Renal cortical epithelial cell (primary cell): ENCODE measurements at regions not wholly inside any gene's neighbourhood (a gene's known extent, or its start where the extent isn't known, plus 50 kb on each side); places are given as distances from the start of the nearest gene placed in this dataset.

ENCODE experiments used
- DNase-seq: peaks from one replicate; pipeline ENCODE4 v3.0.0-alpha.2; 2011; ENCODE audit warnings: low read depth

DNA sequence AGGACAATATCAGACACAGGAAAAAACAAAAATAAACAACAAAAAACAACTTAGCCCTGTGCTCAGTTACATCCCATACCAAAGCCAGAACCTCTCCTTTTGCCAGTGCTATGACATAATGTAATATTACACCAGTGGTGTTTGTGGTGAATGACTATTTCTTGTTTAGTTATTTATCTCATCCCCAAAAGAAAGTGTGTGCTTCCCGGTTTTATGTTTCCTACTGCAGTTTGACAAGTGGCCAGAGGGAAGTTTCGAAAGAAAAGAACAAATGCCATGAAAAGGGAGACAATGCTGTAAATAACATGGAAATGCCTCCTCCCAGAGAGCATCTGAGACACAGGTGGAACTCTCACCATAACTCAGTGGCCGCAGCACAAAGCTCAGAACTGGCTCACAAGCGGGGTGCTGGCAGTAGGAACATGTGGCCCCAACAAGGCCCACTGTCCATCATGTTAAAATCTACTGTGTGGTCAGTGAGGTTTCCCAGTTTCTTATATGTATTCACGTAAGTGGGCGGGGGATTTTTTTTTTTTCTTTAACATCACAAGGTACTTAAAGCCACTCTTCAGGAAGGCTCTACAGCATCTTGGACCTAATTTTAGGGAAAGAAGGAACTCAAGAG is 158.2 kb downstream of the BARHL2 start:
- DNase-seq = no peak

DNA sequence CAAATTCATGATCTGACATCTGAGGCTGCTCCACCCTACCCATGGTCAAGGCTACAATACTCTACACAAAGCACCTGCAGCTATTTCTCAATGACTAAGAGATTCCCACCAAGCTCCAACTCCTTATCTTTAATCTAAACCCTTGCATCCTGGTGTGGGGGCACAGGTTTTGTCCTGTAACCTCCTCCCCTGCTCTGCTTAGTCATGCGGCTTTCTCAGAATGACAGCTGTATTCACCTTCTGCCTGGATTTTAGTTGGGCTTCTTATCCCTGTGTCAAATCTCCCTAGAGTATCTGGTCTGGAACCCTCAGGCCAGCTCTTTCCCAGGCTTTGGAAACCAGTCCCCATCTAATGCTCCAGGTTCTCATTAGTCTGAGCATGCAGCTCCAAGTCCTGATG is 159.0 kb downstream of the BARHL2 start:
- DNase-seq = no peak

DNA sequence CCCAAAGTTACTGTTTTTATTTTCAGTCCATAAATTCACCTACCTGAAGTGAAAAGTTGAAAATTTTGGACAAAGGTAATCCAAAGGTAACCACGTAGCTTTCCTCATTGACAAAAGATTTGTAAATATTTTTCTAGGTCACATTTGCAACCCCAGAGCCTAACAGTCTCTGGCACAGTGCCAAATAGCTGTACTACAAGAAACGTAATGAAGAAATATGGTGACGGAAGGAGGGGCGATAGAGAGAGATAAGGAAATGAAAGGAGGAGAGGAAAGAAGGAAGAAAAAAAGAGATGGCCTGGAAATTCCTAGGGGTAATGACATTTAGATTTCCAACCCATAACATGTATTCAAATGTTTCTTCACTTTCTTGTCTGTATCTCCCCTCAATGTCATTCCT is 159.4 kb downstream of the BARHL2 start:
- no peak for DNase-seq

DNA sequence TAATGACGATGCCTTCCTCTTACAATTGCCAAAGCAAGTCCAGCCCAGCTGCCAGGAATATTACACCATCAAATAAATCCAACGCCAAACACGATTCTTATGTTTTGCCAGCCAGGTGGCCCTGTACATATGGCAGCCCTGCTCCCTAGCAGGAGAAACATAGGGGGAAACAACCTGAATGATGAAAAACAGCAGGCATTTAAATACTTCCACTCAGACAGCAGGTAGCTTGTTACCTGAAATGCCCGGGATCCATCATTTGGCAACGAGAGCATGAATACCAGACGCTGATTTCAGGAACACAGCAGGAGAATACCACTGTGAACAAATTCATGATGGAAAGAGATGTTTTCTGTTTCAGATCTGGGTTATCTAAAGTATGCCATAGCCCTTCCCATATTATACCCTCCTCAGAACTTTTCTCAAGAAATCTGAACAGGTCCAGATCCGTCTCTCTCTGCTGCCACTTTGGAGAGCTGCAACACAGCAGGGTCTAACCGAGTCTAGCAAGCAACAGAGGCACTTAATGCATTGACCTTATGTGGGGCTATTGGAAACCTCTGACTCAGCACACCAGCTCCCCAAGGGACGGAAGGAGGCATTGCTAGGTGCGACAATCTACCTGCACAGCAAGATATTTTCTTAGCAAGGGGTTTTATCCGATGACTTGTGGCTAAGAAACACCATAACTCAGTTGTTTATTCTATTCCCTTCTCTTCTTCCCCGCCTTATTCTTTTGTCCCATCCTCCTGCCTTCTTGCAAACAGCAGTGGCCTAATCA is 166.3 kb downstream of the BARHL2 start:
- DNase-seq = no peak

DNA sequence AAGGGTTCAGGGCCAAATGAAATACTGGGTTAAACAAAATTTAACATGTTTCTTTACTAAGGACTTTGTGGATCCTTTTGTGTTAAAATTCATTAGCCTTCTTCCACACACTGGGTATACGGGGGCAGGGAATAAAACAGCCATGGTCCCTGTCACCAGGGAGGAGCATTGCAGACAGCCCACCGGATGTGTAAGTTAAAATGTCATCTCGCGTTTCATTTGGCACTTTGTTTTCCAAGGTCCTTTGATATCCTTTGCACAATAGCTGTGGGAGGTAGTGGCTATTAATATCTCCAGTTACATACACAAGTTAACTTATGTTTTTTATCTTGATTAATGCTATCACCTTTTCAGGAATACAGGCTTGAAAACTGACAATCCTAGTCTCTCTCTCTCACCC is 172.7 kb downstream of the BARHL2 start:
- DNase-seq = no peak

DNA sequence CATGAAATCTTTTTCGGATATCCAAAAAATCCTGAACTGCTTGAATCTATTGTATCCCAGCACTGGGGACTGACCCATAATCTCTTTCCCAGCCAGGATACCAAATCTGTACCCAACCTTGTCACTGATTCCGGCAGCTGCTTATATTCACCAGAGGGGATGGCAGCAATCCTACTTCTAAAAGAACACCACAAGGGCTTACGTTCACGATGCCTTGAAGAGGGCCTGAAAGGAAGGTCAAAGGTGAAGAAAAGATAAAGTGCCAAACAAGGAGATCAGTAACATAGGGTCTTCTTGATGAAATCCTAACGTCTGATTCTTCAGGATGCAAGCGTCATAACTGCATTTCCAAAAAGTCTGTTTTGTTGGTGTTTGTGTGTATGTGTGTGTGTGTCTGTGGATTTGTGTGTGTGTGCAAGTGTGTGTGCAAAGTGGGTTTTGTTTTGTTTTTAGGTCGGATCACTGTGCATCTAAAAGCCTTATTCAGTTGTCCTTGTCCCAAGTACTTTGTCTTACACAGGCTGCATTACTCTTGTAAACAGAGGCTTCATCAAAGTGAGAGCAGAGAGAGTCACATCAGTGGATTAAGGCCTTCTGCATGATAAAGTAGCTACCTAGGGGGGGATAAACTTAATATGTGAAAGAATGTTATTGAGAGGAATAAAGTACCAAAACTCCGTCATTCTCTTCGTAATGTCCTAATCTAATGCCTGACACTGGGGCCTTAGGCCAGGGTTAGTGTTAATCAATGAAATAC is 179.3 kb downstream of the BARHL2 start:
- DNase-seq = no peak

DNA sequence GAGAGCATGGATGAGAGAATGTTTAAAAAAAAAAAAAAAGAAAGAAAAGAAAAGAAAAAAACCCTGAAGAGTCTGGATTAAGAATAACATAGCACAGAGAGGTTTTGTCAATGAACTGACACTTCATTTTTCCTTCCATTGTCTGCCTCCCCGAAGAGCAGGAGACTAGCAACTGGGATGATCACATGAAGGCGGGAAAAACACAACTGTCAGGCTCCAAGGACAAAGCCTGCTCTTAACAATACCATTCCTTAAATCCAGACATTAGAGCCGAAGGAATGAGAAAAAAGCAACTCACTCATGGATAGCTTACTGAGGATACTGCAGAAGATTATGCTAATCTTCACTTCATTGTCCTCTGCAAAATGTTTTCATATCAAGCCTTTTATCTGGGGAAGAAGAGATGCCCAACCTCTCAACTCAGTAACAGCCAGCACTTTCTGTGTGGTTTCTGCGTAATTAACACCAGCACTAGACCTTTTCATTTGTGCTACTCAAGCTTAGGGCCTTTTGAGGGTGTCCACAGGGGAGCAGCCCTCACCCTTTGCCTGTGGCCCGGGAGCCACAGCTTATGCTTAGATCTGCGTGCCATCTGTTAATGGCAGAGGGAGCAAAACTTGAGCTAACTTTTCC is 182.3 kb downstream of the BARHL2 start:
- DNase-seq = no peak

DNA sequence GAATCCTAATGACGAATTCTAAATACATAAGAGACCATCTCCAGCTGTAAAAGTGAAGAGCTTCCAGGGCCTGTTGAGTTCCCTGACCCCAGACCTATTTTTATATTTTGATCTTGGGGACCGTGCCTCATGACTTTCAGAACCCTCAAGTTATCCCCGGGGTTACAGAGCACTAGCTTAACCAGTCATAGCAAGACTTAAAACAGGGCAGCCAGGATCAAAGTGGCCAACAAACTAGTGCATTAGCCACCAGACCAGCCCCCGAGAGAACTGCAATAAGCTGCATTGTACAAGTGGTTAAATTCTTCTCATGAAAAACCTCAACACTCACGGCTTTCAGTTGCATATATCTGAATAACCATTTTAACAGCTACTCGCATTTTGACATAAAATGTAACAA is 183.0 kb downstream of the BARHL2 start:
- DNase-seq = no peak

DNA sequence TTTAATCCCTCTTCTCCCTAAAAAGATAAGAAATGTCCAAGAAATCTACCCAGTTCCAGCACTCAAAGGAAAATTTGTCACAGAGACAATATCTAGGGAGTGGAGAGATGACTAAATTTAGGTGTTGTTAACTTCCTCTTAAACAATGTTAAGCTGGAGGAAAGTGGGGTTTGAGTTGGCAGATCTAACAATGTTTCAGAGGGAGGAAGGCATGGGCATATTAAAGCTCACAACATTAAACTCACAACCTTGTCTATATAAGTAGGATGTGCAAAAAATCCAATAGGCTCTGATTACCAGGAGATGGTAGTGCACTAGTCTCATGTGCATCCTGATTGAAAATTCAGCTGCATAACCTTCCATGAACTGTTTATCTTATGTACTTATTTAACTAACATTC is 190.1 kb downstream of the BARHL2 start:
- no peak for DNase-seq

DNA sequence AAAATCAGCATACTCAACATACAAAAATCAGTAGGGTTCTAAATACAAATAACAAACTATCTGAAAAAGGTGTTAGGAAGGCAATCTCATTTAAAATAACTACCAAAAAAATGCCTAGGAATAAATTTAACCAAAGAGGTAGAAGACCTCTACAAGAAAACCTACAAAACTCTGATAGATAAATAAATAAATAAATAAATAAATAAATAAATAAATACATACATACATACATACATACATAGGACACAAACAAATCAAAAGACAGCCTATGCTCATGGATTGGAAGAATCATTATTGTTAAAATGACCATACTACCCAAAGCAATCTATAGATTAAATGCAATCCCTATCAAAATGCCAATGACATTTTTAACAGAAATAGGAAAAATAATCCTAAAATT is 194.7 kb downstream of the BARHL2 start:
- DNase-seq = no peak

DNA sequence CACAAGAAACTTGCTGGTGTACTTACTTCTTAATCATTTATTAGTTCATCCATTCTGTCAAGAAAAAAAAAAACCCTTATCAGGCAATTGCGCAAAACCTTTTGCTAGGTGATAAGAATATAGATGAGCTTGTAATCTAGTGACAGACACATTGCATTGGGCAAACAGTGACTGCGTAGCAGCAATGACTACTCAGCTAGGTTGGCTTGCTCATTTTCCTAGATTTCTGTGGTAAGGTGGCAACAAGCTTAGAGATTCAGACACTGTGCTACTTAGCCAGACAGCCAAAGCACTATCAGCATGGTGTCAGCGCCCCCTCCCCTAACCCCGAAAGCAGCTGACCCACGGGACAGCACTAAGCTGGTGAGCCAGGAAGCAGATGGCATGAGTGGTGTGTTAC is 203.1 kb downstream of the BARHL2 start:
- no peak for DNase-seq

DNA sequence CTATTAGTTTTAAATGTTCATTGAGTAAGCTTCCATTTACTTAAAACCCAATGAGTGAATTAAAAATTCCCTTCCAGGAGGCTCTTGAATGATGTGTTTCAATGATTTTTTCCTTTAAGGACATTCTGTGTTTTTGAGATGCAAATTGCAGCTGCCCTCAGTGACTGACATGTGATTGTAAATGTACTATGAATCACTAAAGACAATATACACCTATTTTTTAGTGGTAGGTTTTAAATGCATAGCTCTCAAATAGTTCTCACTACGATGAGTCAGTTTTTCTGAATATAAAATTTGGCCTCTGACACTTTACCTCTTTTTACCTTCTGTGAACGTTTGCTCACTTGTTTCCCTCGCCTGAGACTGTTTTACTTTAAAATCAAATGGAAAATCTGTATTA is 204.7 kb downstream of the BARHL2 start:
- DNase-seq = peak; percentile 17

DNA sequence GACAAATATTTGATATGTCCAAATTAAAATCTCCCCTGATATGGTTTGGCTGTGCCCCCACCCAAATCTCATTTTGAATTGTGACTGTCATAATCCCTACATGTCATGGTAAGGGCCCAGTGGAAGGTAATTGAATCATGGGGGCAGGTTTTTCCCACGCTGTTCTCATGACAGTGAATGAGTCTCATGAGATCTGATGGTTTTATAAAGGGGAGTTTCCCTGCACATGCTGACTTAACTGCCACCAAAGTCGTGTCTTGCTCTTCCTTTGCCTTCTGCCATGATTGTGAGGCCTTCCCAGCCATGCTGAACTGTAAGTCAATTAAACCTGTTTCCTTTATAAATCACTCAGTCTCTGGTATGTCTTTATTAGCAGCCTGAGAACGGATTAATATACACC is 207.0 kb downstream of the BARHL2 start:
- no peak for DNase-seq

DNA sequence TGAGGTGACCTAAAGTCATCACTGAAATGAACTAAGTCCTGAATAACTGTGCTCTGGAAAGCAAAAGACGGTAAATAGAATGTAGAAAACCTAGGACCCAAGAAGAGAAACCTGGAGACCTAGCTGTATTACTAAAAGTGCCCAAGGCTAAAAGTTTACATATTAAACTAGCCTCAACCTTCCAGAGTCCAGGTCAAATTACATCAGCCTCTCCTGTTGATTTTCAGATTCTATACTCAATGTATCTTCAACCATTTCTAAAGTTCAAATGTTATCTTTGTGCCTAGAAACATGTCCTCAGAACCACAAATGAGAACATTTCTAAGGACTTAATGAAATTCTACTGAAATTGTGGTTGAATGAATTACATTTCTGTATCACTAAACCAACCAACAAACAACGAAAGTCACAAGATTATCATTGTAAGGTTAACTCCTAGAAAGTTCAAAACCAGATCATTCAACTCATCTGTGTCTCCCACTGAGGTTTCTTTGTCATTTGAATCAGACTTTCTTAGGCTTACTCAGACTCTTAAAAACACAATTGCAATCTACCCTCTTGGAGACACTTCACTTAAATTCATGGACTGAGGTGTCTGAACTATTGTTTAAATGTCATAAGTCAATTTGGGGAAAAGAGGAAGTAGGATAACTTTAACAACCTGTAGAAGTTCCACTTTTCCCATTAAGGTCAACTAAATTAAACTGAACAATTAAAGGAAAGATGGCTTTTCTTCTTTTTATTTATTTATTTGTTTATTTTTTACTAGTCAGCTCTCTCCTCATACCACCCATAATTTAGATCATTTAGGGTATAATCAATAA is 207.7 kb downstream of the BARHL2 start:
- DNase-seq = peak; percentile 16

DNA sequence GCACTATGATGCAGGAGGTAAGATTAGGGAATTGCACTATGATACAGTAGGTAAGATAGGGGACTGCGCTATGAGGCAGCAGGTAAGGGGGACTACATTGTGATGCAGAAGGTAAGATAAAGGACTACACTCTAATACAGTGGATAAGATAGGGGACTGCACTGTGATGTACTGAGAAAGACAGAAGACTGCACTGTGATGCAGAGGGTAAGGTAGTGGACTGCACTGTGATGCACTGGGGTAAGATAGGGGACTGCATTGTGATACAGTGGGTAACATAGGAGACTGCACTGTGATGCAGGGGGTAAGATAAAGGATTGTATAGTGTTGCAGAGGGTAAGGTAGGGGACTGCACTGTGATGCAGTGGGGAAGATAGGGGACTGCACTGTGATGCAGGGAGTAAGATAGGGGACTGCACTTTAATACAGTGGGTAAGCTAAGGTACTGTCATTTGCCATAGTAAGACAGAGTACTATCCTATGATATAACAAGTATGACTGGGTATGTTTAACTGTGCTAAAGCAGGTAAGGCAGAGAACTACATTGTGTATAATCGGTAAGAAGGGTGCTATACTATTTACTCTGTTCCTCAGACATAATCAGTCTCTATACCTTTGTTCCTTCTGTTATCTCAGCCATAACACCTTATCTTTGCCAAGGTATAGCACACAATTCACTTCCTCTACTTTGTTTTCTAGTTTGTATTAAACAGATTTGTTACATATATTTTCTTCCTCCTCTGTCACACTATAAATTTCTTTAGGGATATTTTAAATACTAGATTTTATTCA is 208.5 kb downstream of the BARHL2 start:
- DNase-seq = no peak

DNA sequence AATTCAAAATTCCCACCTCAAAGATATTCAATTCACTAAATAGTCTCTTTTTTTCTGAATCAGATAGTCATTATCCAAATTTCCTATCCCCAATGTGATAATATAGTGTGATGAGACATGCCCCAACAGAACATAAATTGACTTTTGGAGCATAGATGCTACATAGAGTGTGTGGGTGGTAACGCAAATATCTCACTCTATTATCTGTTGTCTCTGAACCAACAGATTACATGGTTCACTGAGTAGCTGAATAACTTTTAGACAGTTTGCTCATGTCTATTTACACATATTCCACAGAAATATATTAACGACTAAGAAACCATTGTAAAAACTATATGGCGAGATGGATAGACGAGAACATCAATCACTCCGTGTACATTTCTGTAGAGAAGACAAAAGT is 209.9 kb downstream of the BARHL2 start:
- DNase-seq = no peak

DNA sequence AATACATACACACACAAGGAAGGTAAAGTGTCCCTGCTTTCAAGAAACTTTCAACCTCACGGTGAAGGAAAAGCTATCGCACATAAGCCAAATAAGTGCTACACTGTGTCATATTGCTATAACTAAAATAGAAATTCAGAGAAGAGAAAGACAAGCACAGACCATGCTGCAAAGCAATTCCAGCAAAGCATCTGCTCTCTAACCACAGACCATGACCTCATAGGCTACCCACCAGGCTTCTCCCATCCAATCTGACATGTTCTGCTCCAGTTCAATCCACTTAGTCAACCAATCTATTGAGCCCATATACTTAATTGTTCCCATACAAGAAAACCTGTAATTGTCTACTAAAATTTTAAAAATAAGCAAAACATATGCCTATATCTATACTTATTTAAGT is 211.3 kb downstream of the BARHL2 start:
- DNase-seq = no peak

DNA sequence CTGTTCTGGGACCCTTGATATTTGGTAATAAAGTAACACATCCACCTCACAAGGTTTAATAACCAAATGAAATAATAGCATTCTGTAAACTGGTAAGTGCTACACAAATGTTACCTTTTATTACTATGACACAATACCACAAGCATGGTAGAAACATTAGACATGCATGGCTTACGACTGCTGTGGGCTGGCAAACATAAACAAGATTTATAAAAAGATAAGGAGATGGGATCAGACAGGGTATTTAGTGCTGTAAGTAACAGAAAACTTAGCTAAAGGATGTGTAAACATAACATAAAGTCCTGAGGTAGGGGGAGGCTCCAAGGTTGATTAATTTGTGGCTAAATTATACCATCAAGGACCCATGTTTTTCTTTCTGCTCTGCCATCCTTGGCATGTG is 212.6 kb downstream of the BARHL2 start:
- peak; percentile 18 for DNase-seq

DNA sequence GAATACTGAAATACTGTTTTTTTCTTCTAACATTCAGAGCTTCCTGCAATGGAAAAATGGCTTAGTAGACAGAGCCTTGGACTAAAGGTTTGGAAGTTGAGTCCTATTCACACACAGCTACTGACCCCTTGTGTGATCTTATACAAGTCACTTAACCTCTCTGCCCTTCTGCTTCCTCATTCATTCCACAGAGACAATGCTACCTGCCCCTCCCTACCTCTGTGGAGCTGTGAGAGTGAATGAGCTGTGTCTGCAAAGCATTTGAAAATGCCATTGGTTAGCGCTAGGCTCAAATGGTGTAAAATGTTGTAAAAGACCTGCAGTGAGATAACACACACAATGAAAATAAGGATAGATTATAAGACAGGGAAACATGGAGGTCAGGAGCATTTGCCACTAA is 214.4 kb downstream of the BARHL2 start:
- peak; percentile 33 for DNase-seq

DNA sequence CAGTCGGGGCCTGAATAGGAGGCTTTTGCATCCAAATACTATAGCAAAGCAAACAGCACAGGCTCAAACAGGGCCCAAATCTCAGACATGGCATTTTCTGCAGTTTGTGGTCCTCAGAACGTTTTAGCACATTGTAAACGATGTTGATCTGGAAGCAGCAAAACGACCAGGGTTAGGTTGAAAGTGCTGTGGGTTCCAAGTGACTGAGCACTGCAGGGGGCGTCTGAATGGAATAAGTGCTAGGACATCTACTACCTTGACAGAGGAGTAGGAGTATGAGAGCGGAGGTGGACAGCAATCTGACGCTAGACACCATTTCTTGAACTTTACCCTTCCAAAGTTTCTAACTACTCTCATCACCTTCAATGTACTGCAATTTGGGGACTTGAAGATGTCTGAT is 214.9 kb downstream of the BARHL2 start:
- no peak for DNase-seq

DNA sequence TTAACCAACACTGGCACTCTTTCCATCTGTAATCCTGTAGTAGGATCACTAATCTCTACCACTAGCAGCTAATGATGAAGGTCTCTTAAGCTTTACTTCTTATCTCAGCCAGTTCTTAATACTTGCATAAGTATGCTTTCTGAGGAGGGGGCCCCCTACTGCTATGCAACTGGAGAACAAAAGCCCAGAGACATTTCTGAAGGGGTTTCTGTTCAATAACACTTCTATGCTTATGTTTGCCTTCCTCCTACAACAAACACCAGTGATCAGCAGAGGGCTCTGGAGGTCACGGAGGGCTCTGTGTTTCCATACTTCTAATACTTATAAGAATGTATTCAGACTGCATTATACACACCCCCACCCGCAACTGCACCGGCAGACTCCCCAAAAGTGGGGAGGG is 215.8 kb downstream of the BARHL2 start:
- no peak for DNase-seq
